ENCODE measurements at regions not wholly inside any gene's neighbourhood (a gene's known extent, or its start where the extent isn't known, plus 50 kb on each side); places are given as distances from the start of the nearest gene placed in this dataset.
A peak's percentile ranks its signal among the peaks of the same experiment; 100 is the strongest.
"Not testable (repeated sequence)": the region's sequence is repeated elsewhere in the genome, so short reads cannot be mapped to it uniquely, and the experiment has no call there.

DNA sequence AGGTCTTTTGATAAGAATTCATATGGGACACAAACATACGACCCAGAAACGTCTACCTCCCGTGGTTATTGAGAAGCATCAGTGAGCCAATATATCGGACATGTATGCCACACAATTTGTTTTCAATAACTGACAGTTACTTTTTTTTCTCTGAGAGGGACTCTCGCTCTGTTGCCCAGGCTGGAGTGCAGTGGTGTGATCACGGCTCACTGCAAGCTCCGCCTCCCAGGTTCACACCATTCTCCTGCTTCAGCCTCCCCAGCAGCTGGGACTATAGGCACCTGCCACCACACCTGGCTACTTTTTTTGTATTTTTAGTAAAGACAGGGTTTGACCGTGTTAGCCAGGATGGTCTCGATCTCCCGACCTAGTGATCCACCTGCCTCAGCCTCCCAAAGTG, 64.6 kb upstream of the ADA2 start:
- H3K4me1 ChIP-seq; DNase-seq (ENCODE audit: low spot score in 2 of 2); in situ Hi-C loops (cut with MboI; ENCODE audit: low sequenced_read_pairs); H3K9me3 ChIP-seq; H3K4me3 ChIP-seq; H3K36me3 ChIP-seq (replicated peaks): not testable (repeated sequence)
- H3K27me3 ChIP-seq (ENCODE audit: low read depth) = peaks cover 11% of the 10 kb centered on the region

DNA sequence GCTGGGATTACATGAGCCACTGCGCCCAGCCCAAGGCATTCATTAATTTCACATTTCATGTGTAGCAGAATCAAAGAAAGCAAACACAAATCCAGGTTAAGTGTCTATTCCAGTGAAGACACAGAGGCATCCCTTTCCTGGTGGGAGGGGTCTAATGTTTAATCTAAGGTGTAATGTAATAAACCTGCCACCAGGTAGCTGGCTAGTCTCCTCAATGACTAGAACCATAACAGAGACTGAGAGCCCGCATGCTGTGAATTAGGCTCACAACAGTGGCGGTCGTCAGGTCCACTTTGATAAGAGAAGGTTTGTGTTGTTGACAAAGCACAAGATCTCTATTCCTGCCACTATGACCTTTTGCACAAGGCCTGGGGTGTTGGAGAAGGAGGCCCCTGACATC, 64.2 kb upstream of the ADA2 start:
- no peaks in the 10 kb centered on the region for H3K9me3 ChIP-seq
- in situ Hi-C loops (cut with MboI; ENCODE audit: low sequenced_read_pairs) = no loop called here
- H3K4me1 ChIP-seq = no peaks in the 10 kb centered on the region
- H3K4me3 ChIP-seq = no peak overlapping the region
- H3K36me3 ChIP-seq (replicated peaks) = no peaks in the 10 kb centered on the region
- peaks cover 11% of the 10 kb centered on the region for H3K27me3 ChIP-seq (ENCODE audit: low read depth)
- DNase-seq (ENCODE audit: low spot score in 2 of 2) = no peak

DNA sequence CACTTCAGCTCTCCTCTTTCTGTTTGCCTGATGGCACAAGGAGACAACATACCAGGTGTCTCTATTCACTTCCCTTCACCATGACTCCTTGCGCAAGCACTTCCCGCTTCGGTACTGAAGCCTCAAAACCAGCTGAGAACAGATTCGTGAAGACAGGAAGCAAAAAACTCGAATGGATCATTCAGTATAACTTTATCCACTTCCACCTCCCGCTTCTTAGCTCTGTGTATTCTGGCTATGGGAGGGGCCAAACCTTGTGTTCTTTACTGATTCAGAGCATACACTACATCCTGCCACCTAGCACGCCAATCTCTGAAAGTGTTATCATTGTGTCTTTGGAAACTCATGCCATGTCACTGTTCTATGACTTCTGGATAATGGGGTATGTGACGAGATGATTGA, 62.2 kb upstream of the ADA2 start:
- H3K9me3 ChIP-seq = no peaks in the 10 kb centered on the region
- no peak for DNase-seq (ENCODE audit: low spot score in 2 of 2)
- no peaks in the 10 kb centered on the region for H3K36me3 ChIP-seq (replicated peaks)
- in situ Hi-C loops (cut with MboI; ENCODE audit: low sequenced_read_pairs) = no loop called here
- no peaks in the 10 kb centered on the region for H3K4me1 ChIP-seq
- H3K27me3 ChIP-seq (ENCODE audit: low read depth) = peaks cover 11% of the 10 kb centered on the region
- H3K4me3 ChIP-seq = no peak overlapping the region

DNA sequence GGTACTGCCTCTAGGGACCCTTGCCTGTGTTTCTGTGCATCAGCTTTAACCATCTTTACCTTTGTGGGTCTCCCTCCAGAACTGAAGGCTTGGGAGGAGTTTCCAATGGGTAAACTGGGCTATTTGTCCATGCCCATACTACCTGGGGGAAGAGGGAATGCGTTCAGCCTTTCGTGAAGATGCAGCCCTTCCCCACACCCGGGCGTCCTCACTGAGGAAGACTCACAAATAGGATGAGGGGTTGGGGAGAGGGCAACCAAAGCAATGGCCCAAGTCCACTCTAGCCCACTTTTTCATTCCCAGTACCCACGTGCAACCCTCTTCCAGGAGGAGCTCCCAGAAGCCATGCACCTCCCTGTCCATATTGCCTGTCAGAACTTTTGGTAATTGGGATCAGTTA, 61.8 kb upstream of the ADA2 start:
- Histone ChIP-seq H3K4me1 (no peaks in the 10 kb centered on the region), H3K36me3 (replicated peaks) (no peaks in the 10 kb centered on the region), H3K9me3 (no peaks in the 10 kb centered on the region), H3K4me3 (no peak overlapping the region), H3K27me3 (ENCODE audit: low read depth) (peaks cover 11% of the 10 kb centered on the region)
- in situ Hi-C loops (cut with MboI; ENCODE audit: low sequenced_read_pairs) = no loop called here
- DNase-seq (ENCODE audit: low spot score in 2 of 2) = no peak

DNA sequence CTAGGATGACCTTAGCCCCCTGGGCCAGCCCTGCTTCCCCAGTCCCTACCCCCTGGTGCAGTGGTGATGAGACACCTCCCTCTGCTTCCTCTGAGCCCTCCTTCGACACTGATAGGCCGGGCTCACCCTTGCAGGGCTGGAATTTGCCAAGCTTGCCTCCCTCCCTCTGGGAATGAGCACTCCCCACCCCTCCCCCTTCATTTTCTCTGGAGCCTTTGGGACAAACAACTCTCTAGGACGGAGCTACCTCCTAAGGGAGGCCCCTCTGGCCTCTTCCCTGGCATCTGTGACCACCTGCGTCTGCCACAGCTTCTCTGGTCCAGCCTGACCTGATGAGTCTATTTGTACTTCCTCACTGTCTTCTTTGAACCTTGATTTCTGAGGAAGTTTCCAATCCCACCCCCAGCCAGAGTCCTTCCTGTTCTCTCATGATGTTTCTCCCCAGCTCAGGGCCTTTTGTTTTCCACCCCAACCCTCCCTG, 53.3 kb upstream of the ADA2 start:
- no peaks in the 10 kb centered on the region for H3K36me3 ChIP-seq (replicated peaks)
- peak in 1 of 2 experiments; percentile 17 for DNase-seq (ENCODE audit: low spot score in 2 of 2)
- in situ Hi-C loops (cut with MboI; ENCODE audit: low sequenced_read_pairs) = no loop called here
- no peaks in the 10 kb centered on the region for H3K9me3 ChIP-seq
- no peaks in the 10 kb centered on the region for H3K27me3 ChIP-seq (ENCODE audit: low read depth)
- no peaks in the 10 kb centered on the region for H3K4me1 ChIP-seq
- H3K4me3 ChIP-seq = no peak overlapping the region

DNA sequence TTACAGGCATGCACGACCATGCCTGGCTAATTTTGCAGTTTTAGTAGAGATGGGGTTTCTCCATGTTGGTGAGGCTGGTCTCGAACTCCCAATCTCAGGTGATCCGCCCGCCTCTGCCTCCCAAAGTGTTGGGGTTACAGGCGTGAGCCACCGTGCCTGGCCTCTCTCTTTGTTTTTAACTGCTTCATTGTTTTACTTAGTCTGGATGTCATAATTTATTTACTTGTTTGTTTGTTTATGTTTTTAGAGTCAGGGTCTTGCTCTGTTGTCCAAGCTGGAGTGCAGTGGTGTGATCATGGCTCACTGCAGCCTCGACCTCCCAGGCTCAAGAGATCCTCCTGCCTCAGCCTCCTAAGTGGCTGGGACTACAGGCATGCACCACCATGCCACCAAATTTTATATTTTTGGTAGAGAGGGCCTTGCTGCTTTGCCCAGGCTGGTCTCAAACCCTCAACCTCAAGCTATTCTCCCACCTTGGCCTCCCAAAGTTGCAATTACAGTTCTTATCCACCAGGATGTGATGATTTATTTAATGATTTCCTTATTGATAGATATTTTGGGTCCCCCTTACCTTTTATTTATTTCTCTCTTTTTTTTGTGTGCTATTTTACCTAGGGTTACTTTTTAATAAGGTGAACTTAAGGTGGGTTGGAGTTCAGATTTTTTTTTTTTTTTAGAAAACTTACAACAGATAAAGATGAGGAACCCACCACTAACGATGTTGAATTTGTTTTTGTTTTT, 52.6 kb upstream of the ADA2 start:
- H3K4me1 ChIP-seq = peaks cover 3% of the 10 kb centered on the region
- H3K4me3 ChIP-seq = no peak overlapping the region
- in situ Hi-C loops (cut with MboI; ENCODE audit: low sequenced_read_pairs) = no loop called here
- no peaks in the 10 kb centered on the region for H3K36me3 ChIP-seq (replicated peaks)
- no peaks in the 10 kb centered on the region for H3K27me3 ChIP-seq (ENCODE audit: low read depth)
- peak in 1 of 2 experiments; percentile 5 for DNase-seq (ENCODE audit: low spot score in 2 of 2)
- H3K9me3 ChIP-seq = no peaks in the 10 kb centered on the region

DNA sequence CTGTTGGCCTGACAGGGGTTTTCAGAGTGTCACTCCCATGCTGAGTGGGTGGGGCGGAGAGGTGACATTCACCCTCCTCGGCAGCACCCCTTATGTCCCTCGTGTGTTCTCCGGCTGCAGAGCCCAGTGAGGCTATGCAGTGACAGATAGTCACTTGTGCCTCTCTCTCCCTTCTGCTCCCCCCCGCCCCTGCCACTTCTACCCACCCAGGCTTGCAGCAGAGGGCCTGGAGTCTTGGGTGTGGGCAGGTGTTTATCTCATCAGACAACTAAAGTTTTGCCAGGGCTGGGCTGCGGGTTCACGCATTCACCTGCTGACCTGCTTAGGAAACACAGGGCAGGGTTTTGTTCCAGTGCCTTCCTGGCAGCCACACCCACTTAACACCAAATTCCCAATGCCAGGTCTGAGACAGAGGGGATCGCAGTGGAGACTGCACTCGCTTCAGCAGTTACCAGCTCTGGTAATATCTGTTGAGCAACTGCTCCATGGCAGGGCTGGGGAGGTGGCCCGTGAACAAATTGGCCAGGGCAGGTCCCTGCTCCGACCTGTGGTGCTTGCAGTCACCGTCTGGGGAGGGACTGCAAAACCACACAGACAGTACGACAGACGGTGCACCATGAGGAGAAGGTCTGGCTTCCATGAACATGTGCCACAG, 50.5 kb upstream of the ADA2 start:
- DNase-seq (ENCODE audit: low spot score in 2 of 2) = no peak
- in situ Hi-C loops (cut with MboI; ENCODE audit: low sequenced_read_pairs) = loop anchor here (10.0 kb wide), 1 partner anchor 45 kb away; no protein-coding TSS in a partner anchor
- H3K36me3 ChIP-seq (replicated peaks) = no peaks in the 10 kb centered on the region
- H3K4me3 ChIP-seq = no peak overlapping the region
- H3K27me3 ChIP-seq (ENCODE audit: low read depth) = no peaks in the 10 kb centered on the region
- H3K9me3 ChIP-seq = no peaks in the 10 kb centered on the region
- peaks cover 6% of the 10 kb centered on the region for H3K4me1 ChIP-seq

DNA sequence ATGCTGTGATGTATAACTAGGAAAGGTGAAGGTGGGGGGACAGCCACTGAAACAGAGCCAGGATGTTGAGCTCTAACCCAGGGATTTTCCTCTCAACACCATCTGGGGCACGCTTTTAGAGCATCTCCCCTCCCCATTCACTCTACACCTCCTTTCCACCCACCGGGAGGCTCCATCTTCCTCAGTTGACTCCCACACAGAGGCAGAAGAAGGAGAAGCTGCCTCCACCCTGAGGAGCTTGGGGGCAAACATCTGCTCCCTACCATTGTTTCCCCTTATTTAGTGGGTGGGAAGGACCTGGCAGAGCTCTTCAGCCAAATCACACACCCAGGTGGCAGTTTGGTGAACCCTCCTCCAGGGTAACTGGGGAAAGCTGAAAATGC, 50.0 kb upstream of the ADA2 start:
- Histone ChIP-seq H3K36me3 (replicated peaks) (no peaks in the 10 kb centered on the region), H3K27me3 (ENCODE audit: low read depth) (no peaks in the 10 kb centered on the region), H3K4me1 (peaks cover 10% of the 10 kb centered on the region), H3K9me3 (no peaks in the 10 kb centered on the region), H3K4me3 (no peak overlapping the region)
- in situ Hi-C loops (cut with MboI; ENCODE audit: low sequenced_read_pairs) = loop anchor here (10.0 kb wide), 1 partner anchor 46 kb away; no protein-coding TSS in a partner anchor
- peak in 1 of 2 experiments; percentile 2 for DNase-seq (ENCODE audit: low spot score in 2 of 2)

Measured in HAP-1 (cell line).